C4-2B (cell line): ENCODE measurements at regions not wholly inside any gene's neighbourhood (a gene's known extent, or its start where the extent isn't known, plus 50 kb on each side); places are given as distances from the start of the nearest gene placed in this dataset.

Experiments used
- H3K27ac ChIP-seq: fragments of 450-650 bp; 2 replicates; pipeline ENCODE4 v1.5.1; 2017
- ZFX ChIP-seq: fragments of 450-650 bp; IDR thresholded peaks from 2 replicates; pipeline ENCODE4 v1.6.1; 2017
- TF ChIP-seq, protein P1 (sequence below): fragments of 450-650 bp; conservative IDR thresholded peaks from 2 replicates; pipeline ENCODE4 v1.5.1; 2017; ENCODE audit warnings: mild to moderate bottlenecking

GRCh38 chr13:34571716-34572115, 370.4 kb upstream of the NBEA start:
- TF ChIP-seq, protein P1, sequence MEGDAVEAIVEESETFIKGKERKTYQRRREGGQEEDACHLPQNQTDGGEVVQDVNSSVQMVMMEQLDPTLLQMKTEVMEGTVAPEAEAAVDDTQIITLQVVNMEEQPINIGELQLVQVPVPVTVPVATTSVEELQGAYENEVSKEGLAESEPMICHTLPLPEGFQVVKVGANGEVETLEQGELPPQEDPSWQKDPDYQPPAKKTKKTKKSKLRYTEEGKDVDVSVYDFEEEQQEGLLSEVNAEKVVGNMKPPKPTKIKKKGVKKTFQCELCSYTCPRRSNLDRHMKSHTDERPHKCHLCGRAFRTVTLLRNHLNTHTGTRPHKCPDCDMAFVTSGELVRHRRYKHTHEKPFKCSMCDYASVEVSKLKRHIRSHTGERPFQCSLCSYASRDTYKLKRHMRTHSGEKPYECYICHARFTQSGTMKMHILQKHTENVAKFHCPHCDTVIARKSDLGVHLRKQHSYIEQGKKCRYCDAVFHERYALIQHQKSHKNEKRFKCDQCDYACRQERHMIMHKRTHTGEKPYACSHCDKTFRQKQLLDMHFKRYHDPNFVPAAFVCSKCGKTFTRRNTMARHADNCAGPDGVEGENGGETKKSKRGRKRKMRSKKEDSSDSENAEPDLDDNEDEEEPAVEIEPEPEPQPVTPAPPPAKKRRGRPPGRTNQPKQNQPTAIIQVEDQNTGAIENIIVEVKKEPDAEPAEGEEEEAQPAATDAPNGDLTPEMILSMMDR = no peak
- no peak for TF ChIP-seq ZFX
- no peak overlapping the region for H3K27ac ChIP-seq

- TF ChIP-seq ZFX = no peak
- TF ChIP-seq, protein P1 = no peak
- no peak overlapping the region for H3K27ac ChIP-seq
These were observed 365.0 kb upstream of the NBEA start for GRCh38 chr13:34577051-34577450.

- TF ChIP-seq ZFX = no peak
- TF ChIP-seq, protein P1 = no peak
- no peak overlapping the region for H3K27ac ChIP-seq
These were observed 363.6 kb upstream of the NBEA start for GRCh38 chr13:34578471-34578870.

- no peak overlapping the region for H3K27ac ChIP-seq
- no peak for TF ChIP-seq ZFX
- TF ChIP-seq, protein P1 = no peak
These were observed 363.2 kb upstream of the NBEA start for GRCh38 chr13:34578917-34579316.

DNA sequence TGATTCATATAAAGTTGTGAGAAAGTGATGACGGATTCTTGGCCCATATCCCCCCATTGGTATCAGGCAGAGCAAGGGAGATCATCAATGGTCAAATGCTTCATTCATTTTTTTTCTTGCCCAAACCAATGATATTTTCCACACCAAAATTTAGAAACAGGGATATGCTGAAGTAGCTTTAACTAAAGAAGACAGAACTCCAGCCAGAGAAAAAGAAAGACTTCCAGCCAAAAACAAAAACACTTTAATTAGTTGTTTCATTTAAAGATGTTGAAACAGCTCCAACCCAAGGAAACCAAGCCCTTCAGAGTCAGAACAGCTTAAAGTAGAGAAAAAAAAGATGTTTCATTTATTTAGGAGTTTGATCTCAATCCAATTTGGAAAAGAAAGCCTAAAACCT, 358.9 kb upstream of the NBEA start:
- H3K27ac ChIP-seq = no peak overlapping the region
- no peak for TF ChIP-seq ZFX
- TF ChIP-seq, protein P1 = no peak

DNA sequence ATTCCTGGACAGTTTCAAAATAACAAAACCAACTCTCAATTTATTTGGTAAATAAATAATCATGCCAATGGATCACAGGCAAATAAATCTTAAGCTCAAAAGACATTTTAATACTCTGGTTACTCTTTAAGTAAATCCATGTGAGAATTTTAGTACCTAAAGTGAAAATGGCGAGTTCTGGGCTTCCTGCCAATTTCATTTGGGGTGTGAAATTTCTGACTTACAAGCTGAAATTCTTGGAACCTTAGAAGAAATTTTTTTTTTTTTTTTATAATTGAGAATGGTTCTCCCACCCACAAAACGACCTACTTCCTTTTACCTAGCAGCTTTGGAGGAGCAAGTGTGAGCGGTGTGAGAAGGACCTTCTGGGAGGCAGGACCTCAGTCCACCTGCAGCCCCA, 354.5 kb upstream of the NBEA start:
- no peak for TF ChIP-seq ZFX
- TF ChIP-seq, protein P1 = no peak

GRCh38 chr13:34588362-34588761, 353.7 kb upstream of the NBEA start:
- TF ChIP-seq ZFX = no peak
- TF ChIP-seq, protein P1 = no peak

More for the DNA sequence above, 354.5 kb upstream of the NBEA start:
- no peak overlapping the region for H3K27ac ChIP-seq

GRCh38 chr13:34589581-34589980, 352.5 kb upstream of the NBEA start:
- no peak overlapping the region for H3K27ac ChIP-seq
- TF ChIP-seq ZFX = no peak
- TF ChIP-seq, protein P1 = no peak

More at GRCh38 chr13:34588362-34588761, 353.7 kb upstream of the NBEA start:
- no peak overlapping the region for H3K27ac ChIP-seq
